Body of pancreas (tissue), 4 donors: ENCODE measurements at regions not wholly inside any gene's neighbourhood (a gene's known extent, or its start where the extent isn't known, plus 50 kb on each side); places are given as distances from the start of the nearest gene placed in this dataset.

Source experiments
- POLR2A ChIP-seq, 3 donors: fragments of 450-650 bp; IDR thresholded peaks; one replicate each; pipeline ENCODE4 v1.6.1; 2016; ENCODE audit warnings: antibody characterized with exemption in 3 of 3, mild to moderate bottlenecking in 2 of 3
- TF ChIP-seq, protein P1 (sequence below), 7 experiments: fragments of 450-650 bp in 4 of 7; fragments of 200-600 bp in 3 of 7; sonication (generic) in 3 of 7; IDR thresholded peaks; one replicate each; pipeline ENCODE4 v1.5.1; 2016 to 2019; ENCODE audit warnings: antibody characterized with exemption in 7 of 7

DNA sequence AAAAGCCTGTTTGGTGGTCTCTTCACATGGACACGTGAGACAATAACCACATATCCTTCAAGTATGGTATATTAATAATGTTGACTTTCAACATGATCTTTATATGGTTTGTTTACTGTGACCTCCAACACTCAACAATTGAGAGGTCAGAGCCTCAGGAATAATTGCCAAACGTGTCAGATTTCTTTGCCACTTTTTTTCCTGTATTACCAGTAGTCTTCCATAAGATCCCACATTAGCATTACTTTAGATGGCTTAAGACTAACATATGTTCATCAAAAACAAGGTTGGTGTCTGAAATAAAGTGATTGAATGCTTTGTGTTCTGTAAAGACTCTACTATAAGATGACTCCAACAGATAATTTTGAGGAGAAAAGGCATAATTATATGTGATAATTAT is 118.7 kb upstream of the F3 start:
- TF ChIP-seq POLR2A (IDR thresholded peaks at IDR 0.05) = no peak
- TF ChIP-seq, protein P1, sequence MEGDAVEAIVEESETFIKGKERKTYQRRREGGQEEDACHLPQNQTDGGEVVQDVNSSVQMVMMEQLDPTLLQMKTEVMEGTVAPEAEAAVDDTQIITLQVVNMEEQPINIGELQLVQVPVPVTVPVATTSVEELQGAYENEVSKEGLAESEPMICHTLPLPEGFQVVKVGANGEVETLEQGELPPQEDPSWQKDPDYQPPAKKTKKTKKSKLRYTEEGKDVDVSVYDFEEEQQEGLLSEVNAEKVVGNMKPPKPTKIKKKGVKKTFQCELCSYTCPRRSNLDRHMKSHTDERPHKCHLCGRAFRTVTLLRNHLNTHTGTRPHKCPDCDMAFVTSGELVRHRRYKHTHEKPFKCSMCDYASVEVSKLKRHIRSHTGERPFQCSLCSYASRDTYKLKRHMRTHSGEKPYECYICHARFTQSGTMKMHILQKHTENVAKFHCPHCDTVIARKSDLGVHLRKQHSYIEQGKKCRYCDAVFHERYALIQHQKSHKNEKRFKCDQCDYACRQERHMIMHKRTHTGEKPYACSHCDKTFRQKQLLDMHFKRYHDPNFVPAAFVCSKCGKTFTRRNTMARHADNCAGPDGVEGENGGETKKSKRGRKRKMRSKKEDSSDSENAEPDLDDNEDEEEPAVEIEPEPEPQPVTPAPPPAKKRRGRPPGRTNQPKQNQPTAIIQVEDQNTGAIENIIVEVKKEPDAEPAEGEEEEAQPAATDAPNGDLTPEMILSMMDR (IDR thresholded peaks at IDR 0.05) = no peak
